COLO829 (cell line): ENCODE measurements at regions not wholly inside any gene's neighbourhood (a gene's known extent, or its start where the extent isn't known, plus 50 kb on each side); places are given as distances from the start of the nearest gene placed in this dataset.
"Not testable (repeated sequence)": the region's sequence is repeated elsewhere in the genome, so short reads cannot be mapped to it uniquely, and the experiment has no call there.

Source experiments
- DNase-seq: peaks from one replicate; pipeline ENCODE4 v3.0.0; 2012; ENCODE audit warnings: low spot score

DNA sequence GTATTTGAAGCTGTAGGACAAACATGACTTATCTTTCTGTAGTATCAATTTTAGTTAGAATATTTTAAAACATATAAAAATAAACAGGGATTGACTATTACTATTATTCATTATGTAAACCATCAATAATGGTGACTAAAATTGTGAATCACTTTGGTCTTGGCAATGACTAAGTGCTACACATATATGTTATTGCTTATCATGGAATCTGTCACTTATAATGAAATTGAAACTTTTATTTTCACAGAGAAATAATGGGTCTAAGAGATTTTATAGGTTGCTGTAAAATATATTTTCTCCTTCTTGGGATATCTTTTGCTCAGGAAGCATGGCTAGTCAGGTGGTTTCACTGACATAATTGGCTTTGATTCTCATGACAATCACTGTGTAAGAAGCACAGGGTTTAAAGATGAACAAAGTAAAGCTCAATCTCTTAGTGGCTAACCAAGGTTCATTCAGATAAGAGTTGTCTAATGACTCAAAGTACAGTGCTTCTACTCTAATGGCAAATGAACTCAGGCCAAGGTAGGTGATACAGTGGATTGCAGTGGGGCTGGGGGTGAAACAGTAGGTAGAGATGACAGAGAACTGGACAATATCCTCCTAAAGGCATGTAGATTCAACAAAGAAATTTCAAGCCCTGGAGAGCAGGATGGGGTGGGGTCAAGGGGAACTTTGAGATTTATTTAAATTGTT, 98.6 kb upstream of the FANCL start:
- DNase-seq = no peak

DNA sequence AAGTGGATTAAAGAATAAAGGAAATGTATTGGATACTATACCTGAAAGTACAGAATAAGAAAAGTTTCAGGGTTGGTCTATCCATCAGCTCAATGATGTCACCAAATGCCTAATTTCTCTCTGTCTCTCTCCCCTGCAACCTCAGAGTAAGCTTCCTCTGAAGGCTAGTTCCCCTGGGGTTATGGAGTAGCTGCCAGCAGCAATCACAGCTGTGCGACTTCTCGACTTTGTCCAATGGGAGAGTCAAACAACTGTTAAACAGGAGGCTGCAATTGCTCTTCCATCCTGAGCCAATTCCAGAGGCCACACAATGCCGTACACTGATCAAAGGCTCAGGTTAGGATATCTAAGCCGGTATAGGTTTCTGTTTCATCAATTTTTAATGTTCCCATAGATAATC, 95.3 kb upstream of the FANCL start:
- no peak for DNase-seq

DNA sequence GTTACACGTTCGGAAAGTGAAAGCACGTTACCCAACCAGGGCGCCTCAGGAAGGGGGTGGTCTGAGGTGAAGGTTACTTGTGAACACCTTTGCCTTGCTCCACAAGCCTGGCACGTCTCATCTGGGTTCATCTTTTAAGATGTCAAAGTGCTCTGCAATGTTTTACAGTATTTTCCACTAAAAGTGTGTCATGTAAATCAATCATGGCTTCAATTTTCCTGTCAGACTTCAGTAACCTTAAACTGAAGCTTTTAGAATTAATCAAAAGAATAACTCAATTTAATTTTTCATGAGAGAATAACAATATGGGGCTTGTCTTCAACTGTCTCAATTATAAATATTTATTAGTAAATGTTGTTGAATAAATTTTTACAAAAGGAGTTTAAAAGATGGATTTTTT, 93.3 kb upstream of the FANCL start:
- no peak for DNase-seq

DNA sequence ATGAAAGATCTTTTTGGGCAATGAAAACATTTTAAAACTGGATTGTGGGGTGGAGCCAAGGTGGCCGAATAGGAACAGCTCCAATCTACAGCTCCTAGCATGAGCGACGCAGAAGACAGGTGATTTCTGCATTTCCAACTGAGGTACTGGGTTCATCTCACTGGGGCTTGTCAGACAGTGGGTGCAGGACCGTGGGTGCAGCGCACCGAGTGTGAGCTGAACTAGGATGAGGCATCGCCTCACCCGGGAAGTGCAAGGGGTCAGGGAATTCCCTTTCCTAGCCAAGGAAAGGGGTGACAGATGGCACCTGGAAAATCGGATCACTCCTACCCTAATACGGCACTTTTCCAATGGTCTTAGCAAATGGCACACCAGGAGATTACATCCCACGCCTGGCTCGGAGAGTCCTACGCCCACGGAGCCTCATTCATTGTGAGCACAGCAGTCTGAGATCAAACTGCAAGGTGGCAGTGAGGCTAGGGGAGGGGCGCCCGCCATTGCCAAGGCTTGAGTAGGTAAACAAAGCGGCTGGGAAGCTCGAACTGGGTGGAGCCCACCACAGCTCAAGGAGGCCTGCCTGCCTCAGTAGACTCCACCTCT, 84.3 kb upstream of the FANCL start:
- DNase-seq = not testable (repeated sequence)

DNA sequence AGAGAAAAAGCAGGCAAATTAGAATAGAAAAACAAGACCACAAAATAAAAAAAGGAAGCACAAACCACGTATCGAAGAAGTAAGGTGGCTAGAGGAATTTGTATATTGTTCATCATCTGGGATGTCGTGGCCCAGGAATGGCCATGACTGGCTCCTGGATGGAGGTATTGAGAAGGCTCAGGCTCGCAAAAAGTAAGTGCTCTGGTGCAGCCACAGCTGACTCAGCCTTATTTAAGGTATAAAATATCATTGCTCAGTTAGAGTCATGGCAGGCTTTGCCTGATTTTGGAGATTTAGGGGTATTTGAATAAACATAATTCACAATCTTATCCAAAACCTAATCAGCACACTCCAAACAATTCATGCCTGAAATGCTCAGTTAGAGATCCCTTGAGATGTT, 78.4 kb upstream of the FANCL start:
- no peak for DNase-seq

DNA sequence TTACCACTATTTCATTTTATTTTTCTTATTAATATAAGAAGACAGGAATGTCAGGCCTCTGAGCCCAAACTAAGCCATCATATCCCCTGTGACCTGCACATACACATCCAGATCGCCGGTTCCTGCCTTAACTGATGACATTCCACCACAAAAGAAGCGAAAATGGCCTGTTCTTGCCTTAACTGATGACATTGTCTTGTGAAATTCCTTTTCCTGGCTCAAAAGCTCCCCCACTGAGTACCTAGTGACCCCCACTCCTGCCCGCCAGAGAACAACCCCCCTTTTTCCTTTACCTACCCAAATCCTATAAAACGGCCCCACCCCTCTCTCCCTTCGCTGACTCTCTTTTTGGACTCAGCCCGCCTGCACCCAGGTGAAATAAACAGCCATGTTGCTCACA, 77.8 kb upstream of the FANCL start:
- not testable (repeated sequence) for DNase-seq

DNA sequence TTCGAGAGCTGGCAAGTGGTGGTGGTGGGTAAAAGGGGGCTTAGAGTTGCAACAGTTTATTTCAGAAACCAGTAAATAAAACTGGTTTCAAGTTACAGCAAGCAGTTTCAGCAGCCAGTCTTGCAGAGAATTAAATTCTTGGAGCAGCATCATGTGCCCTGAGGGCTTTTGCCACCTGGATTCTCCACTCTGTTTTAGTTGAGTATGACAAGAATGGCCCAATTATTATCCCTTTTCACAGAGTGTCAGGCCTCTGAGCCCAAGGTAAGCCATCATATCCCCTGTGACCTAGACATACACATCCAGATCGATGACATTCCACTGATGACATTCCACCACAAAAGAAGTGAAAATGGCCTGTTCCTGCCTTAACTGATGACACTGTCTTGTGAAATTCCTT, 72.8 kb upstream of the FANCL start:
- DNase-seq = no peak

DNA sequence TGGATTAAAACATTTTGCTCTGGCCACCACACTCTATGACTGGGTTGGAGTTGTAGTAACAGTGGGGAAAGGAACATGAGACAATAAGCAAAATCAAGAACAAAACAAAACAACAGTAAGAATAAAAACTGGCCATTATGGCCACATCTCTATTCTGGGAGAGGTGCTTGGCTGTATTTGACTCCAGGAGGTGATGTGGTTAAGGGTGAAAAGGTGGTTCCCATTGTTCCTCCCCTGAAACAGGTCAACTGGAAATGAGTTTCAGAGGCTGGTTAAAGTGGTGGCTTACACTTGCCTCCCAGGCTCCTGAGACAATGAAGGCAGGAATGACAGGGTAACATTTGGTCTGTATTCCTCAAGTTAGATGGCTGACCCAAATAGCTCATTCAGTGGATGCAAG, 67.3 kb upstream of the FANCL start:
- DNase-seq = no peak

DNA sequence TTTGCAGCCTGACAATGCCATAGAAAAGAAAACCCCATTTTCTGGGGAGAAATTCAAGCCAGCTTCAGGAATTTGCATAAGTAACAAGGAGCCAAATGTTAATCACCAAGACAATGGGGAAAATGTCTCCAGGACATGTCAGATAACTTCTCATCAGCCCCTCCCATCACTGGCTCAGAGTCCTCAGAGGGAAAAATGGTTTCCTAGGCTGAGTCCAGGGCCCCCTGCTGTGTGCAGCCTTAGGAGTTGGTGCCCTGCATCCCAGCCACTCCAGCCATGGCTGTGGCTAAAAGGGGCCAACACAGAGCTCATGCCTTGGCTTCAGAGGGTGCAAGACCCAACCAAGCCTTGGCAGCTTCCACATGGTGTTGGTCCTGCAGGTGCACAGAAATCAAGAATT, 63.7 kb upstream of the FANCL start:
- DNase-seq = no peak

DNA sequence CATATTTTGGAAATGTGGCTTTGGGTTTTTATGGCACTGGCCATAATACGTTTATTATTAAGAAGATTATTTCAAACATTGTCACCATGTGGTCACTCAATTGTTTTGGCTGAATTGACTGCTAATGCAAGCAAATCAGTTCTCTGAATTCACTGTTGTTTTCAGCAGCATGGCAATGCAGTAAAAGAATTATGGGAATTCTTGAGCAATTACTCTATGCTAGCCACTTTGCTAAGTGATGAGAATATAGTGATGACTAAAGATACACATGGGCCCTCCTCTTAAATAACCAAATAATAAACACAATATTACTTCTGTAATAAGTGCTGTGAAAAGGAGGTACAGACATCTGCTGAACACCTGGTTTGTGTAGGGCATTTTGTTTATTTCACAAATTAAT, 58.0 kb upstream of the FANCL start:
- DNase-seq = no peak

DNA sequence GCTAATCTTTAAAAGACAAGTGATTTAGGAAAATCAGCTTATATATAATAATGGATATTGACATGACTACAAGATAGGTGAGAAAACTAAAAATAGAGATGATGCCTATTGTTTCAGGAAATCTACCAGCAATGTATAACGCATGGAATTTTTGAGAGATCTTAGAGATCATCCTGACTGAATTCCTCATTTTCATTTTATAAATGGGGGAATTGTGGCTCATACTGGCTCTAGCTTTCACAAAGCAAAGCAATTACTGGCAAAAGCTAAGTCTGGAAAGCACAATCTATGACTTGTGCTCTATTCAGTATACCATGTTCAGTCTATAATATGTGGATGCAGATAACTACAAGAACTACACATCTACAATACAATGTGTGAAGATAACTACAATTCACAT, 51.9 kb upstream of the FANCL start:
- no peak for DNase-seq

DNA sequence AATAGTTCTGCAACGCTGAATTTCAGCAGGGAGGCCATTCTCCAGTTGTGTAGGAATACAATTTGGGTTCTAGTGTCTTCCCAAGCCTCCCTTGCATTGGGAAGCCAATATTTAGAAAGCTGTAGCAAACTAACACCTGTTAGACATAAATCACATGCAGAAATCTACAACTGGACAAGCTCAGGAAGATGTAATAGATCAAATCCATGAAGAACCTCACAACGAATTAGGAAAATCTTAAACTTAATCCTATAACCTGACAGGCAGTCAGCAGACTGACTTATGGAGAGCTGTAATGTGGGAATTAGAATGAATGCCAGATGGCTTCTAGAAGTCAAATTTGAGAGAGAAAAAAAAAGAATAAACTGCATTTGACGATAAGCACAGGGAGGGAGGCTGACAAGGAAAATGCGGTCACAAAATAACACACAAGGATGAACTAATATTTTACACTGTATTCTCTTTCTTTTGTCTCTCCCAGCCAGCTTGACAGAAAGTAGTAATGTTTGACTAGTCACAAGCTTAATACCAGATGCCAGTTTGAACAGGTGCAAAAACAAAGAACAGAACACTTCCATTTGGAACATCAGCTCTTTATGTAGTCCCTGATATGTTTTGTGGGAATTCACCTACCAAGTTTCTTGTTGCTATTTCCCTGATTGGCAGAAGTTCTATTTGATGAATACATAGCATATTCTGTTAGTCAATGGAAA, 50.8 kb upstream of the FANCL start:
- no peak for DNase-seq
